Breast epithelium (tissue), 4 donors: ENCODE measurements at regions not wholly inside any gene's neighbourhood (a gene's known extent, or its start where the extent isn't known, plus 50 kb on each side); places are given as distances from the start of the nearest gene placed in this dataset.

Experiments
- DNase-seq, 2 donors: peaks; one replicate each; pipeline ENCODE4 v3.0.0-alpha.2; 2019; ENCODE audit warnings: low spot score in 2 of 2
- H3K27ac ChIP-seq, 2 donors: fragments of 200-600 bp; sonication (generic) in 1 of 2; one replicate each; pipeline ENCODE4 v1.5.1; 2016 to 2019; ENCODE audit warnings: mild to moderate bottlenecking in 1 of 2
- H3K27me3 ChIP-seq, 2 donors: fragments of 200-600 bp; sonication (generic) in 1 of 2; one replicate each; pipeline versions ENCODE4 v1.5.1 to v1.6.0; 2017 to 2019; ENCODE audit warnings: control low read depth in 1 of 2, mild to moderate bottlenecking in 1 of 2
- H3K36me3 ChIP-seq: fragments of 200-600 bp; one replicate; pipeline ENCODE4 v1.5.1; 2019
- H3K4me1 ChIP-seq, 2 donors: fragments of 200-600 bp; sonication (generic); one replicate each; pipeline ENCODE4 v1.5.1; 2016 to 2019; ENCODE audit warnings: control low read depth in 1 of 2
- H3K4me3 ChIP-seq, 3 donors: fragments of 200-600 bp; sonication (generic); 1 replicate in 2 of 3; 2 replicates in 1 of 3; pipeline ENCODE4 v1.5.1; 2016 to 2019; ENCODE audit warnings: mild to moderate bottlenecking in 3 of 3, moderate library complexity in 2 of 3
- H3K9me3 ChIP-seq, 2 donors: fragments of 200-600 bp; sonication (generic) in 1 of 2; one replicate each; pipeline ENCODE4 v1.5.1; 2016 to 2019; ENCODE audit warnings: control low read depth in 1 of 2
- CTCF ChIP-seq, 3 donors: fragments of 450-650 bp; IDR thresholded peaks; one replicate each; pipeline ENCODE4 v1.5.1; 2016 to 2017; ENCODE audit warnings: antibody characterized with exemption in 3 of 3, mild to moderate bottlenecking in 3 of 3, moderate library complexity in 3 of 3
- POLR2A ChIP-seq: fragments of 450-650 bp; IDR thresholded peaks from one replicate; pipeline ENCODE4 v1.6.1; 2016; ENCODE audit warnings: antibody characterized with exemption, mild to moderate bottlenecking, moderate library complexity
- POLR2AphosphoS5 ChIP-seq, 3 donors: sonication (generic); formaldehyde crosslinking; IDR thresholded peaks; one replicate each; pipeline ENCODE4 v1.6.1; 2017; ENCODE audit warnings: antibody characterized with exemption in 3 of 3
- intact Hi-C: fragments of 100-400 bp; cut with DNase I; formaldehyde crosslinking; loops from one replicate; pipeline ENCODE4 v1.15.1; 2023; ENCODE audit warnings: low total_unique reads

- intact Hi-C loops = no loop called here
- Histone ChIP-seq H3K36me3 (no peaks in the 10 kb centered on the region), H3K4me1 (no peaks in the 10 kb centered on the region), H3K9me3 (no peaks in the 10 kb centered on the region), H3K27me3 (no peaks in the 10 kb centered on the region), H3K4me3 (no peak overlapping the region), H3K27ac (no peak overlapping the region)
- TF ChIP-seq CTCF (IDR thresholded peaks at IDR 0.05) (no peak), POLR2AphosphoS5 (IDR thresholded peaks at IDR 0.05) (no peak), POLR2A (no peak)
- no peak for DNase-seq
Measured at GRCh38 chr1:188382851-188383250, 1554.1 kb downstream of the PLA2G4A start.

DNA sequence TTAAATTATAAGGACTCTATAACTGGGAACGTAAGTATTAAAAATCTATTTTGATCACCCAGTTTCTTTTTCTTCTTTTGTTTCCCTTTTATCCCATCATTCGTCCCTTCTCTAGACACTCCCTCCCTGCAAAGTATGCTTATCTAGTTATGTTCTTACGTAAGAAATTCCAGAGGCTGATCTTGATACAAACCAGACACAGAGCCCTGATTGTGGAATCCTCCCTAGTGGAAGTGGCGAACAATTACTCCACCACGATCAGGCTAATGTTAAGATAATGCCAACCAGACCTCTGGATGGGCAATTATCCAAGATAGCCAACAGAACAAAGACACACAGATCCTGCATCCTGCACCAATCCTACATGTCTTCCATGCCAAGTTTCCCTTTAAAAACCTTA is 1557.4 kb downstream of the PLA2G4A start:
- Histone ChIP-seq H3K27ac (no peak overlapping the region), H3K27me3 (no peaks in the 10 kb centered on the region), H3K36me3 (no peaks in the 10 kb centered on the region), H3K4me3 (no peak overlapping the region), H3K4me1 (no peaks in the 10 kb centered on the region), H3K9me3 (no peaks in the 10 kb centered on the region)
- DNase-seq = no peak
- intact Hi-C loops = no loop called here
- TF ChIP-seq CTCF (IDR thresholded peaks at IDR 0.05) = no peak
- no peak for TF ChIP-seq POLR2AphosphoS5 (IDR thresholded peaks at IDR 0.05)
- no peak for TF ChIP-seq POLR2A

DNA sequence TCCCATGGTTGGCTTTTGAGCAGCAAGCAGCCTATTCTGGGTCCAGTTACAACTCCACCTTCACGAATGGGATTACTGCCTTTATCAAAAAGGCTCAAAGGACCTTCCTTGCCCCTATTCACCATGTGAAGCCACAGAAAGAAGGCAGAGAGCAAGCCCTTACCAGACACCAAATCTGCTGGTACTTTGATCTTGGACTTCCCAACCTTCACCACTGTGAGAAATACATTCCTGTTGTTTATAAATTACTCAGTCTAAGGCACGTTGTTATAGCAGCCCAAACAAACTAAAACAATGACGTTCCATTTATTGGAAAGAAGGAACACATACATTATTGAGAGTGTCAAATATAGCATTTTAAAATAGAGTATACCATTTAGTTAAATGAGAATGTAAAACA is 1557.9 kb downstream of the PLA2G4A start:
- H3K36me3 ChIP-seq = no peaks in the 10 kb centered on the region
- H3K9me3 ChIP-seq = no peaks in the 10 kb centered on the region
- intact Hi-C loops = no loop called here
- H3K27me3 ChIP-seq = no peaks in the 10 kb centered on the region
- no peak for TF ChIP-seq POLR2AphosphoS5 (IDR thresholded peaks at IDR 0.05)
- no peak for TF ChIP-seq CTCF (IDR thresholded peaks at IDR 0.05)
- no peak for TF ChIP-seq POLR2A
- H3K27ac ChIP-seq = no peak overlapping the region
- no peak overlapping the region for H3K4me3 ChIP-seq
- no peaks in the 10 kb centered on the region for H3K4me1 ChIP-seq
- no peak for DNase-seq

DNA sequence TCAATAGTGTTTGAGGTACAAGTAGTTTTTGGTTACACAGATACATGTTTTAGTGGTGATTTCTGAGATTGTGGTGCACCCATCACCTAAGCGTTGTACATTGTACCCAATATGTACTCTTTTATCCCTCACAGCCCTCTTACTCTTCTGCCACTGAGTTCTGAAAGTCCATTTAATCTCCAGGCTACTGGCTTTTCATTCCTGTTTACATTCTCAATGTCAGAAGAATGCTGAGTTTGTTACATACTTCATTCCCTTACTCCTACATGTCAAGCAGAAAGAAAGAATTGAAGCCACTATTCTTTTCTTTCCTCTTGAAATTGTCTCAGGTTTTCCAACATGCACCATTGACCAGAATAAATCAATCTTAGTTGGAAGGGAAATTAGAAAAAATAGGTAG is 1565.9 kb downstream of the PLA2G4A start:
- TF ChIP-seq POLR2AphosphoS5 (IDR thresholded peaks at IDR 0.05) (no peak), CTCF (IDR thresholded peaks at IDR 0.05) (no peak), POLR2A (no peak)
- no peak for DNase-seq
- Histone ChIP-seq H3K9me3 (no peaks in the 10 kb centered on the region), H3K27me3 (no peaks in the 10 kb centered on the region), H3K4me3 (no peak overlapping the region), H3K27ac (no peak overlapping the region), H3K4me1 (no peaks in the 10 kb centered on the region), H3K36me3 (no peaks in the 10 kb centered on the region)
- intact Hi-C loops = no loop called here

DNA sequence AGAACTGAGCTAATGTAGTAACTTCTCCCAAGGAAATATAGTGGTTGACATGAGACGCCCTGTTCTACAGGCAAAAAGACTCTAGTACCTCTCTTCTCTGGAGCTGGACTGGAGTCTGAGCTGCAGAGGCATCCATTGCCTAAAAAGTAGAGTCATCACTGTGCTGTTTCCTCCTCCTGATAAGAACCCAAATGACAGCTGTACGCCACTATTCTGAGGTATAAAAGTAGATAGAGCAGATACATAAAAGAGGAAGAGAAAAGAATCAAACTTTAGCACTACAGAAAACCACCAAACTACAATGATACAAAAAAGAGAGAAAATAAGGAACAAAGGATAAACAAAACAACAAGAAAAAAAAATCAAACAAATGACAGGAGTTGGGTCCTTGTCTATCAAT is 1568.8 kb downstream of the PLA2G4A start:
- H3K9me3 ChIP-seq = no peaks in the 10 kb centered on the region
- H3K36me3 ChIP-seq = no peaks in the 10 kb centered on the region
- intact Hi-C loops = no loop called here
- H3K27me3 ChIP-seq = no peaks in the 10 kb centered on the region
- no peak overlapping the region for H3K27ac ChIP-seq
- no peaks in the 10 kb centered on the region for H3K4me1 ChIP-seq
- H3K4me3 ChIP-seq = no peak overlapping the region
- no peak for DNase-seq
- no peak for TF ChIP-seq POLR2A
- no peak for TF ChIP-seq POLR2AphosphoS5 (IDR thresholded peaks at IDR 0.05)
- TF ChIP-seq CTCF (IDR thresholded peaks at IDR 0.05) = no peak
